GM21367 (cell line): ENCODE measurements at regions not wholly inside any gene's neighbourhood (a gene's known extent, or its start where the extent isn't known, plus 50 kb on each side); places are given as distances from the start of the nearest gene placed in this dataset.

Experiments
- ATAC-seq: cut with Tn5 transposase; IDR thresholded peaks from one replicate; pipeline ENCODE4 v1.9.1; 2021; ENCODE audit not compliant: unreplicated experiment

GRCh38 chr6:21949211-21949801 lies 347.5 kb downstream of the PRL start:
- ATAC-seq = no peak

GRCh38 chr6:21952367-21952766 lies 344.5 kb downstream of the PRL start:
- ATAC-seq = no peak

- no peak for ATAC-seq
These were observed 342.7 kb downstream of the PRL start for GRCh38 chr6:21953831-21954801.

- no peak for ATAC-seq
These were observed 341.7 kb downstream of the PRL start for GRCh38 chr6:21955053-21955595.

GRCh38 chr6:21955951-21956350 lies 340.9 kb downstream of the PRL start:
- no peak for ATAC-seq

- ATAC-seq = no peak
These were observed 338.4 kb downstream of the PRL start for GRCh38 chr6:21958428-21958827.

GRCh38 chr6:21961226-21961625 lies 335.6 kb downstream of the PRL start:
- ATAC-seq = no peak

GRCh38 chr6:21965016-21965415 lies 331.8 kb downstream of the PRL start:
- no peak for ATAC-seq

GRCh38 chr6:21965953-21966539 lies 330.8 kb downstream of the PRL start:
- no peak for ATAC-seq

GRCh38 chr6:21967056-21967974 lies 329.5 kb downstream of the PRL start:
- ATAC-seq = no peak

GRCh38 chr6:21968411-21968810 lies 328.4 kb downstream of the PRL start:
- no peak for ATAC-seq

GRCh38 chr6:21969192-21969591 lies 327.6 kb downstream of the PRL start:
- no peak for ATAC-seq

GRCh38 chr6:21970569-21971300 lies 326.1 kb downstream of the PRL start:
- ATAC-seq = no peak

- ATAC-seq = no peak
These were observed 325.3 kb downstream of the PRL start for GRCh38 chr6:21971541-21971940.

- ATAC-seq = no peak
These were observed 324.3 kb downstream of the PRL start for GRCh38 chr6:21972516-21972915.

GRCh38 chr6:21977346-21977745 lies 319.5 kb downstream of the PRL start:
- no peak for ATAC-seq

- no peak for ATAC-seq
These were observed 315.5 kb downstream of the PRL start for GRCh38 chr6:21981235-21981833.

GRCh38 chr6:21984135-21984534 lies 312.7 kb downstream of the PRL start:
- ATAC-seq = no peak

GRCh38 chr6:21984561-21984960 lies 312.3 kb downstream of the PRL start:
- no peak for ATAC-seq

GRCh38 chr6:21985904-21986303 lies 310.9 kb downstream of the PRL start:
- no peak for ATAC-seq
